Activated CD4-positive, alpha-beta T cell treated with anti-CD3 and anti-CD28 coated beads for 36 hours (primary cell): ENCODE measurements at regions not wholly inside any gene's neighbourhood (a gene's known extent, or its start where the extent isn't known, plus 50 kb on each side); places are given as distances from the start of the nearest gene placed in this dataset.
"Not testable (repeated sequence)": the region's sequence is repeated elsewhere in the genome, so short reads cannot be mapped to it uniquely, and the experiment has no call there.

Experiments
- ATAC-seq: fragments of 200-7000 bp; cut with Tn5 transposase; one replicate; pipeline ENCODE4 v1.10.0; 2021; ENCODE audit warnings: mild to moderate bottlenecking, moderate library complexity
- CTCF ChIA-PET: fragments of 350-600 bp; sonication (Branson Sonifier 250); formaldehyde crosslinking; loops from one replicate; lab custom pipeline; 2021; ENCODE audit warnings: antibody characterized with exemption; lab: Charles Lee
- POLR2A ChIA-PET: fragments of 350-600 bp; sonication (Branson Sonifier 250); formaldehyde crosslinking; loops from one replicate; lab custom pipeline; 2021; ENCODE audit warnings: antibody characterized with exemption, inconsistent platforms; lab: Charles Lee
- DNase-seq: peaks from one replicate; pipeline ENCODE4 v3.0.0-alpha.2; 2020
- H3K27ac Mint-ChIP-seq: one replicate; pipeline ENCODE4 v1.8.0; 2021; ENCODE audit warnings: mixed read lengths
- H3K27me3 Mint-ChIP-seq: one replicate; pipeline ENCODE4 v1.8.0; 2021; ENCODE audit warnings: mixed read lengths
- H3K36me3 Mint-ChIP-seq: one replicate; pipeline ENCODE4 v1.8.0; 2021; ENCODE audit warnings: low read depth, mixed read lengths
- H3K4me1 Mint-ChIP-seq: one replicate; pipeline ENCODE4 v1.8.0; 2021; ENCODE audit warnings: mixed read lengths
- H3K4me3 Mint-ChIP-seq: one replicate; pipeline ENCODE4 v1.8.0; 2021; ENCODE audit warnings: mild to moderate bottlenecking, moderate library complexity, mixed read lengths
- H3K9me3 Mint-ChIP-seq: one replicate; pipeline ENCODE4 v1.8.0; 2021; ENCODE audit warnings: low read depth, mixed read lengths
- intact Hi-C, 2 experiments: fragments of 100-400 bp; cut with DNase I in 1 of 2; cut with micrococcal nuclease in 1 of 2; formaldehyde crosslinking; loops; one replicate each; pipeline versions ENCODE4 v1.14.2 to v1.15.1; 2022 to 2024; cut with DNase I, micrococcal nuclease

GRCh38 chr4:101697266-101697665 is 93.3 kb upstream of the BANK1 start:
- ATAC-seq (no peak), DNase-seq (no peak)
- Mint-ChIP-seq H3K9me3 (no peaks in the 10 kb centered on the region), H3K4me3 (no peak overlapping the region), H3K27ac (no peak overlapping the region), H3K36me3 (no peaks in the 10 kb centered on the region), H3K27me3 (peaks cover 7% of the 10 kb centered on the region), H3K4me1 (no peaks in the 10 kb centered on the region)
- intact Hi-C loops = no loop called here
- ChIA-PET CTCF (interaction anchor here (0.5 kb wide), 1 partner anchor 23 kb away, joined by 3 read pairs; no protein-coding TSS in a partner anchor), POLR2A (no interaction called here)

DNA sequence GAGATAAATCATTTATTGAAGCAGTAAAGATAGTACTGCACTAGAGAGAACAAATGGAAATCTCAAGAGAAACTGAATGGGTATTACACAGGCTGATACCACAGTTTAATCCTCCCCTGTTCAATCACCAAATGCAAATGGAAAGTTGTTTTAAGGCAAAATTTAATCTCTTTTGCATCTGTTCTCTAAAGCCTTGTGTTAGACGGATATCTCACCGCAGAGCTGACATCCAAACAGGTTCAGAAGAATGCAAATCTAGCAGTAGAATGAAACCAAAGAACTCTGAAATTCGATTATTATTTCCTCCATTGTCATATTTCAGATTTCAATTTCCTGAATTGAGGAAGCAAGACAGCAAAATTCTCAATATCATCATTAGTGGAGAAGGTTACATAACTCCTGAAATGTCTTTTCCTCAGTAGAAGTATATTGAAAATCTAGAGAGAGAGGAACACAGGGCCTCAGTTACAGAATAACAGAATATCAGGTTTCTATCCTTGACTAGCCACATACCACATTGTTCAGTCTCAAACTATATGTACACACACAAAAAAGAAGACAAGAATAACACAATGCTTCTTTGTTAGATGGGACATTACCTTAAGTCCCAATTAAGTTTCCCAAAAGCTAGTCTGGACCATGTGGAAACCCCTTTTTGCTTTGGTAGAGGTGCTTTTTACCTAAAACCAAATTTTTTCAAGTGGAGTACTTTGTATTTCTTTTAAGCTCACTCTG is 94.1 kb upstream of the BANK1 start:
- DNase-seq (no peak), ATAC-seq (no peak)
- Mint-ChIP-seq H3K4me1 (no peaks in the 10 kb centered on the region), H3K9me3 (no peaks in the 10 kb centered on the region), H3K36me3 (no peaks in the 10 kb centered on the region), H3K27ac (no peak overlapping the region), H3K4me3 (no peak overlapping the region), H3K27me3 (peaks cover 7% of the 10 kb centered on the region)
- ChIA-PET POLR2A (no interaction called here), CTCF (interaction anchor here (0.5 kb wide), 1 partner anchor 22 kb away, joined by 3 read pairs; no protein-coding TSS in a partner anchor)
- intact Hi-C loops = no loop called here

DNA sequence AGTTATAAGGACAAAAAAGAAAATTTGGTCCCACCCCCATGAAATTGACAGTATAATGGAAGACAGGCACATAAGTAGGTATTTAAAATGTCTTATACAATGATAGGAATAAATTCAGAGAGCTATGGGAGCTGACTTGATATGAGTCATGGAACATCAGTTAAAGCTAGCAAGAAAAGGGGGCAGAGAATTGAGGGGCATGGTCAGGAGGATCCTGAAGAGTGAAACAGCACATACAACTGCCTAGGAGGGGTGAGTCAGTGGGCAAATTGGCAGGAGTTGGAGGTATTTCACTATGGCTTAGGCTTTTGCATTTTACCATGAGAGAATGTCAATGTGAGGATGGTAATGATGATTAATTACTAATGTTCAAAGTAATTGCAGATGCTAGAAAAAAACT is 95.4 kb upstream of the BANK1 start:
- CTCF ChIA-PET = no interaction called here

DNA sequence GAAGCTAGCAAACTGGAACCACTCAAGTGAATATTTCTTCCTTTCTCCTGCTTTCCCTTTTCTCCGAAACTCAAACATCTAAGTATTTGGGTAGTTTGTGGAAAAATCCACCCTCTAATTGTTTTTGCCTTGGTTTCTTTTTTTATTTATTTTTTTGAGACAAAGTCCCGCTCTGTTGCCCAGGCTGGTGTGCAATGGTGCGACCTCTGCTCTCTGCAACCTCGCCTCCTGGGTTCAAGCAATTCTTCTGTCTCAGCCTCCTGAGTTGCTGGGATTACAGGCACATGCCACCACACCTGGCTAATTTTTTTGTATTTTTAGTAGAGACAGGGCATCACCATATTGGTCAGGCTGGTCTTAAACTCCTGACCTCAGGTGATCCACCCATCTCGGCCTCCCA is 96.1 kb upstream of the BANK1 start:
- H3K4me3 Mint-ChIP-seq, intact Hi-C loops, ATAC-seq, DNase-seq, CTCF ChIA-PET, H3K36me3 Mint-ChIP-seq, POLR2A ChIA-PET, H3K27ac Mint-ChIP-seq, H3K9me3 Mint-ChIP-seq, H3K4me1 Mint-ChIP-seq: not testable (repeated sequence)
- H3K27me3 Mint-ChIP-seq = peaks cover 13% of the 10 kb centered on the region

More for the DNA sequence above, 95.4 kb upstream of the BANK1 start:
- Mint-ChIP-seq H3K4me3 (no peak overlapping the region), H3K9me3 (no peaks in the 10 kb centered on the region), H3K27me3 (peaks cover 9% of the 10 kb centered on the region), H3K36me3 (no peaks in the 10 kb centered on the region), H3K27ac (no peak overlapping the region), H3K4me1 (no peaks in the 10 kb centered on the region)
- POLR2A ChIA-PET = no interaction called here
- ATAC-seq (no peak), DNase-seq (no peak)
- intact Hi-C loops = no loop called here

DNA sequence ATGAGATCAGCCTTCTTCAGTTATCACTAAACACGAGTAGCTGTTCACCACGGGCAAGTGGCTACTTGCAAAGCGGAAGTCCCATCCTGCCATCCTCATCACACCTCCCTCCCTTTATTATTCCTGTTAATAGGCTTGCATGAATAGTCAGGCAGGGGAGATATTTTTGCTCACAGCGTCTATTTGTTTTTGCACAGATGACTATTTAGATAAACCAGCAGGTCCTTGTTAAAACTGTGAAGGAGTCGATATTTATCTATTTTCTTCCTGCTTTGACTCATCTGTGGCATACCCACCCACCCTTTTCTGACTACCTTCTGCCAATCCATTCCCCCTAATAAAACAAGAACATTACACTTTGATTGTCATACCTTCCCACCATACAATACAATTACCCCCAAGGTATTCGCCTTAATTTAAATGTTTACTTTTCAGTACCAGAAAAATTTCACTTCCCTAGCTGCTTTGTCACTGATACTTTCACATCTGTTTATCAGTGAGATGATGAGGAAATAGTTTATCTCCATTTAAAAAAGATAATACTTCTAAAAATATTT is 96.6 kb upstream of the BANK1 start:
- intact Hi-C loops = no loop called here
- DNase-seq (no peak), ATAC-seq (no peak)
- POLR2A ChIA-PET = no interaction called here
- CTCF ChIA-PET = no interaction called here
- Mint-ChIP-seq H3K27me3 (peaks cover 12% of the 10 kb centered on the region), H3K4me1 (no peaks in the 10 kb centered on the region), H3K36me3 (no peaks in the 10 kb centered on the region), H3K27ac (no peak overlapping the region), H3K4me3 (no peak overlapping the region), H3K9me3 (no peaks in the 10 kb centered on the region)

GRCh38 chr4:101689220-101689619 is 101.3 kb upstream of the BANK1 start:
- Mint-ChIP-seq H3K4me3 (no peak overlapping the region), H3K4me1 (no peaks in the 10 kb centered on the region), H3K9me3 (no peaks in the 10 kb centered on the region), H3K27ac (no peak overlapping the region), H3K36me3 (no peaks in the 10 kb centered on the region), H3K27me3 (peaks cover 14% of the 10 kb centered on the region)
- ChIA-PET POLR2A (no interaction called here), CTCF (no interaction called here)
- intact Hi-C loops = no loop called here
- DNase-seq (no peak), ATAC-seq (no peak)

DNA sequence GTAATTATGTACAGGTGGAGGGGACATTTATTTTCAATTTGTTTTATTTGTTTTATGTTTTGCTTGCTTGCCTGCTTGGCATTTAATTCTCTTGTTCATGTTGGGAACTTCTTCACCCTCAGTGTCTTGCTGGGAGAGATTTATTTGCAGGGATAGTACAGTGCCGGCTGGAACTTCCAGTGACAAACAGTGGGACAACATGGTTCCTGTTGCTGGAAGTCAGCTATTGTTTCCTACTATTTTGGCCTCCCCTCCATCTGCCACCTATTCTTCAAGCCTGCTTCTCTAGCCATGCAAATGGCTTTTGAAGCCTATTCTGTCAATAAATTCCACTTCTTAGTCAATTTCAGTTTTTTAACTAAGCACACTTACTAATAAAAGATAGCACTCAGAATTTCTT is 105.4 kb upstream of the BANK1 start:
- H3K36me3 Mint-ChIP-seq = no peaks in the 10 kb centered on the region
- intact Hi-C loops = no loop called here
- ChIA-PET CTCF (interaction anchor here (0.8 kb wide), 1 partner anchor 44 kb away, joined by 3 read pairs; no protein-coding TSS in a partner anchor), POLR2A (no interaction called here)
- ATAC-seq (no peak), DNase-seq (no peak)
- no peak overlapping the region for H3K4me3 Mint-ChIP-seq
- no peak overlapping the region for H3K27ac Mint-ChIP-seq
- peaks cover 15% of the 10 kb centered on the region for H3K27me3 Mint-ChIP-seq
- no peaks in the 10 kb centered on the region for H3K9me3 Mint-ChIP-seq
- H3K4me1 Mint-ChIP-seq = no peaks in the 10 kb centered on the region

DNA sequence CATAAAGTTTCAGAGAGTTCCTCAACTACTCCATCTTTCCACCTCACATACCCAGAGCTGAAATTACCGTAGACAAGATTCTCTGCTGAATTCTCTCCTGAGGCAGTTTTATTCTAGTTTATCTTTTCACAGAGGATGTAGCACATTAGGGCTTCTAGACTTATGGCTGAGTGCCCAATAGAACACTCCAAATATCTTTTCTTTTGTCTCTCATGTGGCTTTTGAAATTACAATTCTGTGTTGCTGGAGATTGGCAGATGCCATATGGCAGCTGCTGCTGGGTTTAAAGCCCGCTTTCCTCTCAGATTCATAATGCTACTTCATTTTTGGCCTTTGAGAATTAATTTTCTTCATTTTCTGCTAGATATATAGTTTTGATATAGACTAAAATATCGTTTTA is 107.6 kb upstream of the BANK1 start:
- no peaks in the 10 kb centered on the region for H3K9me3 Mint-ChIP-seq
- ATAC-seq (no peak), DNase-seq (no peak)
- H3K36me3 Mint-ChIP-seq = no peaks in the 10 kb centered on the region
- ChIA-PET POLR2A (no interaction called here), CTCF (no interaction called here)
- no peaks in the 10 kb centered on the region for H3K4me1 Mint-ChIP-seq
- no peak overlapping the region for H3K27ac Mint-ChIP-seq
- no peak overlapping the region for H3K4me3 Mint-ChIP-seq
- intact Hi-C loops = no loop called here
- H3K27me3 Mint-ChIP-seq = peaks cover 11% of the 10 kb centered on the region

- Mint-ChIP-seq H3K4me1 (no peaks in the 10 kb centered on the region), H3K27ac (no peak overlapping the region), H3K36me3 (no peaks in the 10 kb centered on the region), H3K27me3 (peaks cover 3% of the 10 kb centered on the region), H3K9me3 (no peaks in the 10 kb centered on the region), H3K4me3 (no peak overlapping the region)
- POLR2A ChIA-PET = no interaction called here
- no peak for DNase-seq
- ATAC-seq = no peak
- CTCF ChIA-PET = no interaction called here
- intact Hi-C loops = no loop called here
Observed at GRCh38 chr4:101678180-101678579, 112.3 kb upstream of the BANK1 start.

DNA sequence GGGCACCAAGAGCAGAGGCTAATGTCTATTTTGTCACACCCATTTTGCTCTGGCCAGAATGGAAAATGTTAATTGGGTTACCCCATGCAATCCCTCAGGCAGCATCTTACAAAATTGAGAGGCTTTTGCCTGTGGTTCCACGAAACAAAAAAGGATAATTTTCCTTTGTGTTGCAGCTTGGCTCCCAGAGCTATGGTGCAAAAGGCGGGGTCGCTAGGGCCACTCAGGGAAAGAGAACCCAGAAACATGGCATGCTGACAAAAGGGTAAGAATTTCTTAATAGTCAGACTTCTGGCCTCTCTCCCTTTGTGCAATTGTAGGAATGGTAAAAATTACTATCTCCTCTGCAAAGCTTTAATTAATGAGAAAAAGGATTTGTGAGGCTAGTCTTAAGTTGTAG is 119.6 kb upstream of the BANK1 start:
- H3K27me3 Mint-ChIP-seq = peaks cover 1% of the 10 kb centered on the region
- no peak overlapping the region for H3K27ac Mint-ChIP-seq
- ChIA-PET POLR2A (no interaction called here), CTCF (no interaction called here)
- H3K4me3 Mint-ChIP-seq = no peak overlapping the region
- intact Hi-C loops = no loop called here
- peaks cover 2% of the 10 kb centered on the region for H3K9me3 Mint-ChIP-seq
- ATAC-seq (no peak), DNase-seq (no peak)
- no peaks in the 10 kb centered on the region for H3K4me1 Mint-ChIP-seq
- H3K36me3 Mint-ChIP-seq = no peaks in the 10 kb centered on the region

- CTCF ChIA-PET = no interaction called here
Observed at GRCh38 chr4:101670370-101670769, 120.2 kb upstream of the BANK1 start.

GRCh38 chr4:101669832-101670188 is 120.7 kb upstream of the BANK1 start:
- intact Hi-C loops = no loop called here
- no peaks in the 10 kb centered on the region for H3K4me1 Mint-ChIP-seq
- no peak overlapping the region for H3K4me3 Mint-ChIP-seq
- H3K9me3 Mint-ChIP-seq = peaks cover 2% of the 10 kb centered on the region
- peaks cover 1% of the 10 kb centered on the region for H3K27me3 Mint-ChIP-seq
- H3K27ac Mint-ChIP-seq = no peak overlapping the region
- no peaks in the 10 kb centered on the region for H3K36me3 Mint-ChIP-seq
- ATAC-seq = no peak
- ChIA-PET POLR2A (no interaction called here), CTCF (no interaction called here)
- DNase-seq = no peak

More at GRCh38 chr4:101670370-101670769, 120.2 kb upstream of the BANK1 start:
- Mint-ChIP-seq H3K36me3 (no peaks in the 10 kb centered on the region), H3K4me1 (no peaks in the 10 kb centered on the region), H3K27ac (no peak overlapping the region), H3K4me3 (no peak overlapping the region), H3K27me3 (peaks cover 1% of the 10 kb centered on the region), H3K9me3 (peaks cover 2% of the 10 kb centered on the region)
- intact Hi-C loops = no loop called here
- POLR2A ChIA-PET = no interaction called here
- no peak for DNase-seq
- no peak for ATAC-seq
